Progenitor cell of endocrine pancreas (in vitro differentiated cells): ENCODE measurements at regions not wholly inside any gene's neighbourhood (a gene's known extent, or its start where the extent isn't known, plus 50 kb on each side); places are given as distances from the start of the nearest gene placed in this dataset.

ENCODE experiments used
- DNase-seq: peaks from one replicate; pipeline ENCODE4 v3.0.0; 2021; ENCODE audit warnings: low spot score; ENCODE audit not compliant: unreplicated experiment
- H3K27ac Mint-ChIP-seq: 2 replicates; pipeline ENCODE4 v1.8.0; 2021; ENCODE audit warnings: mild to moderate bottlenecking, moderate library complexity, mixed read lengths
- H3K27me3 Mint-ChIP-seq: 2 replicates; pipeline ENCODE4 v1.8.0; 2021; ENCODE audit warnings: mixed read lengths
- H3K36me3 Mint-ChIP-seq: 2 replicates; pipeline ENCODE4 v1.8.0; 2022; ENCODE audit warnings: mixed read lengths; ENCODE audit not compliant: insufficient read depth
- H3K4me1 Mint-ChIP-seq: 2 replicates; pipeline ENCODE4 v1.8.0; 2021; ENCODE audit warnings: low read depth, mixed read lengths
- H3K4me3 Mint-ChIP-seq: 2 replicates; pipeline ENCODE4 v1.8.0; 2021; ENCODE audit warnings: low read depth, mild to moderate bottlenecking, moderate library complexity, mixed read lengths
- H3K9me3 Mint-ChIP-seq: 2 replicates; pipeline ENCODE4 v1.8.0; 2021; ENCODE audit warnings: low read depth, mixed read lengths
- CTCF ChIP-seq: fragments of 200-600 bp; sonication (generic); IDR thresholded peaks from one replicate; pipeline ENCODE4 v1.5.0; 2021; ENCODE audit warnings: antibody characterized with exemption, mild to moderate bottlenecking; ENCODE audit not compliant: unreplicated experiment

GRCh38 chr3:28824316-28824715 is 456.6 kb upstream of the RBMS3 start:
- H3K36me3 Mint-ChIP-seq = no peaks in the 10 kb centered on the region
- H3K4me3 Mint-ChIP-seq = no peak overlapping the region
- no peaks in the 10 kb centered on the region for H3K27me3 Mint-ChIP-seq
- DNase-seq = no peak
- no peak overlapping the region for H3K27ac Mint-ChIP-seq
- no peak for TF ChIP-seq CTCF
- no peaks in the 10 kb centered on the region for H3K9me3 Mint-ChIP-seq
- H3K4me1 Mint-ChIP-seq = no peaks in the 10 kb centered on the region

GRCh38 chr3:28826840-28827239 is 454.0 kb upstream of the RBMS3 start:
- no peaks in the 10 kb centered on the region for H3K27me3 Mint-ChIP-seq
- no peaks in the 10 kb centered on the region for H3K36me3 Mint-ChIP-seq
- H3K4me3 Mint-ChIP-seq = no peak overlapping the region
- no peaks in the 10 kb centered on the region for H3K4me1 Mint-ChIP-seq
- TF ChIP-seq CTCF = no peak
- no peak for DNase-seq
- H3K27ac Mint-ChIP-seq = no peak overlapping the region
- H3K9me3 Mint-ChIP-seq = peaks cover 3% of the 10 kb centered on the region

- TF ChIP-seq CTCF = no peak
- peaks cover 3% of the 10 kb centered on the region for H3K9me3 Mint-ChIP-seq
- no peaks in the 10 kb centered on the region for H3K36me3 Mint-ChIP-seq
- H3K27me3 Mint-ChIP-seq = peaks cover 14% of the 10 kb centered on the region
- no peak overlapping the region for H3K4me3 Mint-ChIP-seq
- H3K4me1 Mint-ChIP-seq = peaks cover 3% of the 10 kb centered on the region
- H3K27ac Mint-ChIP-seq = no peak overlapping the region
- no peak for DNase-seq
Observed at GRCh38 chr3:28835249-28835648, 445.6 kb upstream of the RBMS3 start.

- peaks cover 3% of the 10 kb centered on the region for H3K4me1 Mint-ChIP-seq
- H3K27me3 Mint-ChIP-seq = peaks cover 14% of the 10 kb centered on the region
- peaks cover 1% of the 10 kb centered on the region for H3K9me3 Mint-ChIP-seq
- no peak for TF ChIP-seq CTCF
- DNase-seq = no peak
- no peak overlapping the region for H3K27ac Mint-ChIP-seq
- no peaks in the 10 kb centered on the region for H3K36me3 Mint-ChIP-seq
- no peak overlapping the region for H3K4me3 Mint-ChIP-seq
Observed at GRCh38 chr3:28835751-28836150, 445.1 kb upstream of the RBMS3 start.

GRCh38 chr3:28836199-28836598 is 444.7 kb upstream of the RBMS3 start:
- TF ChIP-seq CTCF = no peak
- no peak for DNase-seq
- Mint-ChIP-seq H3K36me3 (no peaks in the 10 kb centered on the region), H3K27ac (no peak overlapping the region), H3K4me1 (peaks cover 3% of the 10 kb centered on the region), H3K4me3 (no peak overlapping the region), H3K27me3 (peaks cover 14% of the 10 kb centered on the region), H3K9me3 (no peaks in the 10 kb centered on the region)
